ENCODE measurements at regions not wholly inside any gene's neighbourhood (a gene's known extent, or its start where the extent isn't known, plus 50 kb on each side); places are given as distances from the start of the nearest gene placed in this dataset.
A peak's percentile ranks its signal among the peaks of the same experiment; 100 is the strongest.

DNA sequence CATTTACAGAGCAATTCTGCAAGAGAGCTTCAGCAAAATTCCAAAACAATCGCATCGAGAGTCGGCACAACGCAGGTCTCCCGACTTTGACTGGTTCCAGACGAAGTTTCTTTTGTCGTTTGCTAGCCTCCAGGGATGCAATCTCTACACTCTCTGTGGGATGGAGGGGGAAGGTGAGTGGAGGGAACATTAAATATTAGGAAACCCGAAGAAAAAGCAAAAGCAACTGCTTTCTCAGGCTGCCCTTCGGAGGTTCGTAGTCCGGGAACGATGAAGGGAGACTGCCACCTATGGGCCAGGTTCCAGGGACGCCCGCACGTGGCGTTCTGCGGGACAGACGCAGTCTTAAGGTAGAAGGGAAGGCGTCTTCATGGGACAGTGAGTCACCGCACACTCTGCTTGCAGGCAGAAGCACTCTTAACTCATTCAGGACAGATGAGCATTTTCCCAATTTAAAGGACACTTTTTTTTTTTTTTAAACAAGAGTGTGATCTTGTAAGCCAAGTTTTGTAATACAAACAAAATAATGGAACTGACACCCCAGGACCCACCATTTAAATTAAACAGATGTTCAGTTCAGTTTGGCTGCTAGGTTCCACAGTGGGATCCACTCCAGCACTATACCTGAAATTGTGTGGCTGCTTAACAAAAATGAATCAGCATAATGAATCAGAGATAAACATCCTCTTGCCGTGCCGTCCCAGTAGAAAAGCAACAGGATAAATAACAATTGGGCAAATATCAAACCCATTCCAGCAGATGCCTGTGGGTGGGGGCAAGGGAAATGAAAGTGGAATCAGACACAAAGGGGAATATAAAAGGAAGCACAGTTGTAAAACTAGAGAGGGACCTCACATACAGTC is 65.8 kb upstream of the ARMC2 start:
- Mint-ChIP-seq H3K27ac (peak overlapping the region; percentile 24), H3K9me3 (no peaks in the 10 kb centered on the region), H3K27me3 (peaks cover 5% of the 10 kb centered on the region), H3K36me3 (no peaks in the 10 kb centered on the region), H3K4me1 (ENCODE audit: unreplicated experiment) (peaks cover 16% of the 10 kb centered on the region), H3K4me3 (peak overlapping the region; percentile 90)
- TF ChIP-seq, protein P1, sequence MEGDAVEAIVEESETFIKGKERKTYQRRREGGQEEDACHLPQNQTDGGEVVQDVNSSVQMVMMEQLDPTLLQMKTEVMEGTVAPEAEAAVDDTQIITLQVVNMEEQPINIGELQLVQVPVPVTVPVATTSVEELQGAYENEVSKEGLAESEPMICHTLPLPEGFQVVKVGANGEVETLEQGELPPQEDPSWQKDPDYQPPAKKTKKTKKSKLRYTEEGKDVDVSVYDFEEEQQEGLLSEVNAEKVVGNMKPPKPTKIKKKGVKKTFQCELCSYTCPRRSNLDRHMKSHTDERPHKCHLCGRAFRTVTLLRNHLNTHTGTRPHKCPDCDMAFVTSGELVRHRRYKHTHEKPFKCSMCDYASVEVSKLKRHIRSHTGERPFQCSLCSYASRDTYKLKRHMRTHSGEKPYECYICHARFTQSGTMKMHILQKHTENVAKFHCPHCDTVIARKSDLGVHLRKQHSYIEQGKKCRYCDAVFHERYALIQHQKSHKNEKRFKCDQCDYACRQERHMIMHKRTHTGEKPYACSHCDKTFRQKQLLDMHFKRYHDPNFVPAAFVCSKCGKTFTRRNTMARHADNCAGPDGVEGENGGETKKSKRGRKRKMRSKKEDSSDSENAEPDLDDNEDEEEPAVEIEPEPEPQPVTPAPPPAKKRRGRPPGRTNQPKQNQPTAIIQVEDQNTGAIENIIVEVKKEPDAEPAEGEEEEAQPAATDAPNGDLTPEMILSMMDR (conservative IDR thresholded peaks at IDR 0.05) = peak; percentile 89
- DNase-seq (ENCODE audit: extremely low spot score, unreplicated experiment) = peak; percentile 80

DNA sequence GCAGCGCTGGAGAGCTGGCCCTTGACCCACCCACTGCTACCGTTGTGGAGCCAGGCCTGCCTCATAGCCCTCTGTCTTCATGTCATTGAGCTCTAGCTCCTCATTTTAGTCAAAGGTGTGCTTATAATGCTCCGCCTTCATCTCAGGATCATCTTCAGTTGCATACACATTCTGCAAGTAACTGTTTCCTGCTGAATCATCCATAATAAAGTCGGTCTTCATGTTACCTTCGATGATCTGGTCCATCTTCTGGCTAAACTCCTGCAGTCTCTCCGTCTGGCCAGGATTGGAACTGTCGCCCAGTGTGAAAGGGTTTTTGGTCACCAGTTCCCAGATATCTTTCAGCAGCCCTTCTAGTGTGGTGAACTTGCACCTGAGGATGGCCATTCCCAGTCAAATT is 62.6 kb upstream of the ARMC2 start:
- H3K4me3 Mint-ChIP-seq = no peak overlapping the region
- H3K27ac Mint-ChIP-seq = no peak overlapping the region
- TF ChIP-seq, protein P1 (conservative IDR thresholded peaks at IDR 0.05) = no peak
- no peaks in the 10 kb centered on the region for H3K36me3 Mint-ChIP-seq
- DNase-seq (ENCODE audit: extremely low spot score, unreplicated experiment) = no peak
- H3K9me3 Mint-ChIP-seq = no peaks in the 10 kb centered on the region
- H3K4me1 Mint-ChIP-seq (ENCODE audit: unreplicated experiment) = peaks cover 10% of the 10 kb centered on the region
- peaks cover 3% of the 10 kb centered on the region for H3K27me3 Mint-ChIP-seq

DNA sequence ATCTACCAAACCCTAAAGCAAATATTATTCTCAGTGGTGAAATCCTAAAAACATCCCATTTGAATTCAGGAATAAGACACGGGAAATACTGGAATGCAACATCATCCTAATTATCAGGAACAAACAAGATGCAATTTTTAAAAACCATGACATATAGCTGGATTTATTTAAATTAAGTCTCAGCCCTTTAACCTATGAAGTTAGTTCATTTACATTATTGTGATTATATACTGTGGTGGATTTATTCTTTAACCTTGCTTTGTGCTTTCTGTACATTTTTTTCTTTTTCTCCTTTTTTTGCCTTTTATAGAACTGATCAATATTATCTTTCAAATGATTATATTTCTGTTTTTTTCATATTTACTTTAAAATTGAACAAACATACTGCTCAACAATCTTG is 59.8 kb upstream of the ARMC2 start:
- H3K27ac Mint-ChIP-seq = no peak overlapping the region
- TF ChIP-seq, protein P1 (conservative IDR thresholded peaks at IDR 0.05) = no peak
- DNase-seq (ENCODE audit: extremely low spot score, unreplicated experiment) = no peak
- no peaks in the 10 kb centered on the region for H3K4me1 Mint-ChIP-seq (ENCODE audit: unreplicated experiment)
- H3K27me3 Mint-ChIP-seq = no peaks in the 10 kb centered on the region
- no peaks in the 10 kb centered on the region for H3K36me3 Mint-ChIP-seq
- H3K9me3 Mint-ChIP-seq = no peaks in the 10 kb centered on the region
- no peak overlapping the region for H3K4me3 Mint-ChIP-seq

DNA sequence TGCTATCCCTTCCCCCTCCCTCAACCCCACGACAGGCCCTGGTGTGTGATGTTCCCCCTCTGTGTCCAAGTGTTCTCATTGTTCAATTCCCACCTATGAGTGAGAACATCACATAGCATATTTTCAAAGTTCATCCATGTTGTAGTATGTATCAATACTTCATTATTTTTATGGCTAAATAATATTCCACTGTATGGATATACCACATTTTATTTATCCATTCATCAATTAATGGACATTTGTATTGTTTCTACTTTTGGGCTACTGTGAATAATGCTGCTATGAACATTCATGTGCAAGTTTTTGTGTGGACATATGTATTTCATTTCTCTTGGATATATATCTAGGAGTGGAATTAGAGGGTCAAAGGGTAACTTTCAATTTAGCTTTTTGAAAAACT is 58.7 kb upstream of the ARMC2 start:
- Mint-ChIP-seq H3K9me3 (no peaks in the 10 kb centered on the region), H3K4me3 (no peak overlapping the region), H3K27ac (no peak overlapping the region), H3K4me1 (ENCODE audit: unreplicated experiment) (no peaks in the 10 kb centered on the region), H3K27me3 (no peaks in the 10 kb centered on the region), H3K36me3 (no peaks in the 10 kb centered on the region)
- no peak for DNase-seq (ENCODE audit: extremely low spot score, unreplicated experiment)
- TF ChIP-seq, protein P1 (conservative IDR thresholded peaks at IDR 0.05) = no peak

DNA sequence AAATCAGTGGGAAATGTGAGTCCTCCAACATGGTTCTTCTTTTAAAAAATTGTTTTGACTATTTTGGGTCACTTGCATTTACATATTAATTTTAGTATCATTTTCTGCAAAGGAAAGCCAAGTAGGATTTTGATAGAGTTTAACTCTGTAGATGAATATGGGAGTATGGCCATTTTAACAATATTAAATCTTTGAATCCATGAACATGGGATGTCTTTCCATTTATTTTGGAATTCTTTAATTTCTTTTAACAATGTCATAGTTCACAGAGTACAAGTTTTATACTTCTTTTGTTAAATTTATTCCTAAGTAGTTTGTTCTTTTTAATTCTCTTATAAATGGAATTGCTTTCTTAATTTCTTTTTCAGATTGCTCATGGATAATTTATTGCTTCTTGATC is 56.5 kb upstream of the ARMC2 start:
- Mint-ChIP-seq H3K36me3 (no peaks in the 10 kb centered on the region), H3K9me3 (no peaks in the 10 kb centered on the region), H3K4me1 (ENCODE audit: unreplicated experiment) (no peaks in the 10 kb centered on the region), H3K27ac (no peak overlapping the region), H3K27me3 (no peaks in the 10 kb centered on the region), H3K4me3 (no peak overlapping the region)
- no peak for DNase-seq (ENCODE audit: extremely low spot score, unreplicated experiment)
- TF ChIP-seq, protein P1 (conservative IDR thresholded peaks at IDR 0.05) = no peak

All from type B pancreatic cell (in vitro differentiated cells).